MM.1S (cell line): ENCODE measurements at regions not wholly inside any gene's neighbourhood (a gene's known extent, or its start where the extent isn't known, plus 50 kb on each side); places are given as distances from the start of the nearest gene placed in this dataset.

Experiments used
- DNase-seq: peaks from one replicate; pipeline ENCODE4 v3.0.0-alpha.2; 2015
- H2AFZ ChIP-seq: fragments of 300-600 bp; sonication (generic); 2 replicates; pipeline ENCODE4 v1.6.0; 2016; ENCODE audit warnings: antibody characterized with exemption, low read length
- H3F3A ChIP-seq: fragments of 300-600 bp; sonication (generic); 2 replicates; pipeline ENCODE4 v1.6.1; 2016; ENCODE audit warnings: mild to moderate bottlenecking, antibody characterized with exemption, low read length, moderate library complexity, mixed read lengths; ENCODE audit not compliant: insufficient read depth
- H3K27ac ChIP-seq: fragments of 300-600 bp; sonication (generic); 2 replicates; pipeline ENCODE4 v1.5.1; 2016; ENCODE audit warnings: mild to moderate bottlenecking, low read length
- H3K27me3 ChIP-seq: fragments of 300-600 bp; sonication (generic); replicated peaks from 2 replicates; pipeline ENCODE4 v1.6.0; 2016; ENCODE audit warnings: low read length; ENCODE audit not compliant: insufficient read depth
- H3K36me3 ChIP-seq: fragments of 300-600 bp; sonication (generic); replicated peaks from 2 replicates; pipeline ENCODE4 v1.6.1; 2016; ENCODE audit warnings: mild to moderate bottlenecking, low read length, mixed read lengths; ENCODE audit not compliant: insufficient read depth
- H3K4me1 ChIP-seq: fragments of 300-600 bp; sonication (generic); 2 replicates; pipeline ENCODE4 v1.6.1; 2016; ENCODE audit warnings: low read length, mixed read lengths
- H3K4me2 ChIP-seq: fragments of 300-600 bp; sonication (generic); 2 replicates; pipeline ENCODE4 v1.6.0; 2016; ENCODE audit warnings: low read depth, low read length
- H3K4me3 ChIP-seq: fragments of 300-600 bp; sonication (generic); 2 replicates; pipeline ENCODE4 v1.5.1; 2016; ENCODE audit warnings: low read length, mixed read lengths
- H3K79me2 ChIP-seq: fragments of 300-600 bp; sonication (generic); 2 replicates; pipeline ENCODE4 v1.6.1; 2016; ENCODE audit warnings: mixed run types, low read length, mixed read lengths
- H3K9ac ChIP-seq: fragments of 300-600 bp; sonication (generic); 2 replicates; pipeline ENCODE4 v1.6.1; 2016; ENCODE audit warnings: low read length, mixed read lengths
- H3K9me2 ChIP-seq: fragments of 300-600 bp; sonication (generic); replicated peaks from 2 replicates; pipeline ENCODE4 v1.6.1; 2016; ENCODE audit warnings: mild to moderate bottlenecking, low read length, mixed read lengths; ENCODE audit not compliant: insufficient read depth
- H3K9me3 ChIP-seq: fragments of 300-600 bp; sonication (generic); replicated peaks from 2 replicates; pipeline ENCODE4 v1.6.1; 2016; ENCODE audit warnings: mild to moderate bottlenecking, low read length, mixed read lengths; ENCODE audit not compliant: insufficient read depth
- H4K20me1 ChIP-seq: fragments of 300-600 bp; sonication (generic); 2 replicates; pipeline ENCODE4 v1.6.1; 2016; ENCODE audit warnings: mild to moderate bottlenecking, low read length, moderate library complexity, mixed read lengths; ENCODE audit not compliant: insufficient read depth
- CTCF ChIP-seq: fragments of 300-600 bp; sonication (generic); IDR thresholded peaks from 2 replicates; pipeline ENCODE4 v1.5.1; 2016; ENCODE audit warnings: antibody characterized with exemption, low read length, mixed read lengths
- EZH2 ChIP-seq: fragments of 300-600 bp; sonication (generic); optimal IDR thresholded peaks from 2 replicates; pipeline ENCODE3; 2017; ENCODE audit warnings: low read depth, mild to moderate bottlenecking, antibody characterized with exemption, low read length, mixed read lengths
- EZH2phosphoT487 ChIP-seq: fragments of 300-600 bp; sonication (generic); IDR thresholded peaks from 2 replicates; pipeline ENCODE4 v1.6.1; 2018; ENCODE audit warnings: antibody characterized with exemption, low read length

DNA sequence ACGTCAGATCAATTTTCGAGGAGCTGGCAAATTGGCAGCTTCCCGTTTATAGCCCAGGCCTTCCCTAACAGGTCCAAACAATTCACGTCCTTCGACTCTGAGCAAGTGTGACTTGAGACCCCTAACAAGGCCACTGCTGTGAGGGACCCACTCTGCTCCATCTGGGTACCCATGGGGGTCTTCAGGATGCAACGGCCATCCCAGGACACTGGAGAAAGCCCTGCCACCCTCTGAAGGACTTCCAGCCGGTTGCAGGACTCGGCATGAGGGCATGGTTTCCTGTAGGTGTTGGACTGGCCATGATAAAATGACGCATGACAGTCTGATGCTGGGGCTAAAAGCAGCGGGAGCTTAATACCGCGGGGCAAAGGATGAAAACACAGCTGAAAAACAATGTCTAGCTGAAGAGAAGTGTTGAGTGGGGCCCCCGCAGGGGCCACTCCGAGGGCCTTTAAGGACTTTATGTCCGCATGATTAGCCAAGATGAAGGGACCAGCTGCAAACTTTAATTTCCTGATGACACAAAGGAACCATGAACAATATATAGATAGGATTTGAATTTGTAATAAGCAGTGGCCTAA is 113.3 kb upstream of the ZNF521 start:
- Histone ChIP-seq H3K9me2 (no peaks in the 10 kb centered on the region), H3K27me3 (no peaks in the 10 kb centered on the region), H3K4me3 (no peak overlapping the region), H3K79me2 (no peaks in the 10 kb centered on the region), H4K20me1 (no peaks in the 10 kb centered on the region), H3K36me3 (no peaks in the 10 kb centered on the region), H3K4me2 (no peak overlapping the region), H2AFZ (no peak overlapping the region), H3K4me1 (no peaks in the 10 kb centered on the region), H3K9ac (no peak overlapping the region), H3K27ac (no peak overlapping the region), H3K9me3 (no peaks in the 10 kb centered on the region), H3F3A (no peaks in the 10 kb centered on the region)
- no peak for DNase-seq
- TF ChIP-seq CTCF, result no peak
- no peak for TF ChIP-seq EZH2
- no peak for TF ChIP-seq EZH2phosphoT487

DNA sequence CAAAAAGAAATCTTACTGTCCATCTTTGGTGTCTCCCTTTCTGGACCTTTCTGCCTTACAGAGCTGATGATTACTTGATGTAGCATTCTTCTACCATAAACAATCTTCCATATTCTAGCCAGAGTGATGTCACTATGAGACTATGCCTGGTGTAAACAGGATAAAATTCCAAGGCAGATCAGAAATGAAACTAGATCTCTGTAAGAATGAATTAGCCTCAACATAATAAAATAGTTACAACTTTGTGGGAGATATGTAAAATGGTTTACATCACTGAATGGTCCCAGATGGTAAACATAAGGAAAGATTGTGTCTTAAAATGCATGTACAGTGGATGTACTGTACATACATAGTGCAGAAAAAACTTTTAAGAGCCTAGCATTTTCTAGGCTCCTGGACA is 112.3 kb upstream of the ZNF521 start:
- no peak for DNase-seq

GRCh38 chr18:25463726-25464125 is 111.8 kb upstream of the ZNF521 start:
- no peaks in the 10 kb centered on the region for H3F3A ChIP-seq
- H4K20me1 ChIP-seq, result no peaks in the 10 kb centered on the region
- H3K27me3 ChIP-seq, result no peaks in the 10 kb centered on the region
- no peak overlapping the region for H3K9ac ChIP-seq
- no peak overlapping the region for H3K4me2 ChIP-seq
- H3K4me1 ChIP-seq, result no peaks in the 10 kb centered on the region
- TF ChIP-seq CTCF, result no peak
- TF ChIP-seq EZH2phosphoT487, result no peak
- no peak for TF ChIP-seq EZH2
- H2AFZ ChIP-seq, result no peak overlapping the region
- H3K79me2 ChIP-seq, result no peaks in the 10 kb centered on the region
- H3K9me3 ChIP-seq, result no peaks in the 10 kb centered on the region
- H3K36me3 ChIP-seq, result no peaks in the 10 kb centered on the region
- H3K27ac ChIP-seq, result no peak overlapping the region
- no peak overlapping the region for H3K4me3 ChIP-seq
- DNase-seq, result no peak
- H3K9me2 ChIP-seq, result no peaks in the 10 kb centered on the region

More for the DNA sequence above, 112.3 kb upstream of the ZNF521 start:
- no peak overlapping the region for H3K4me3 ChIP-seq
- H3K79me2 ChIP-seq, result no peaks in the 10 kb centered on the region
- no peaks in the 10 kb centered on the region for H3K9me2 ChIP-seq
- no peaks in the 10 kb centered on the region for H3K4me1 ChIP-seq
- H3K4me2 ChIP-seq, result no peak overlapping the region
- no peaks in the 10 kb centered on the region for H3F3A ChIP-seq
- H4K20me1 ChIP-seq, result no peaks in the 10 kb centered on the region
- H3K27me3 ChIP-seq, result no peaks in the 10 kb centered on the region
- no peaks in the 10 kb centered on the region for H3K36me3 ChIP-seq
- no peak overlapping the region for H2AFZ ChIP-seq
- no peaks in the 10 kb centered on the region for H3K9me3 ChIP-seq
- H3K27ac ChIP-seq, result no peak overlapping the region
- TF ChIP-seq EZH2 (no peak), EZH2phosphoT487 (no peak), CTCF (no peak)
- no peak overlapping the region for H3K9ac ChIP-seq
